Tibial nerve (tissue), 4 donors: ENCODE measurements at regions not wholly inside any gene's neighbourhood (a gene's known extent, or its start where the extent isn't known, plus 50 kb on each side); places are given as distances from the start of the nearest gene placed in this dataset.

Experiments used
- DNase-seq, 2 donors: peaks; one replicate each; pipeline ENCODE4 v3.0.0-alpha.2; 2019; ENCODE audit warnings: low spot score in 2 of 2
- H3K27ac ChIP-seq, 4 donors: fragments of 200-600 bp; sonication (generic) in 3 of 4; one replicate each; pipeline ENCODE4 v1.5.1; 2017 to 2019; ENCODE audit warnings: mild to moderate bottlenecking in 1 of 4
- H3K27me3 ChIP-seq, 2 donors: fragments of 200-600 bp; sonication (generic) in 1 of 2; one replicate each; pipeline versions ENCODE4 v1.5.1 to v1.6.0; 2017 to 2019
- H3K36me3 ChIP-seq, 3 donors: fragments of 200-600 bp; sonication (generic); one replicate each; pipeline ENCODE4 v1.5.1; 2018 to 2019
- H3K4me1 ChIP-seq, 4 donors: fragments of 200-600 bp; sonication (generic) in 3 of 4; one replicate each; pipeline ENCODE4 v1.5.1; 2017 to 2019
- H3K4me3 ChIP-seq, 4 donors: fragments of 200-600 bp; sonication (generic) in 3 of 4; one replicate each; pipeline ENCODE4 v1.5.1; 2017 to 2019; ENCODE audit warnings: mild to moderate bottlenecking in 1 of 4, moderate library complexity in 1 of 4
- H3K9me3 ChIP-seq, 4 donors: fragments of 200-600 bp; sonication (generic) in 3 of 4; one replicate each; pipeline ENCODE4 v1.5.1; 2017 to 2019
- CTCF ChIP-seq, 5 experiments: fragments of 200-600 bp in 3 of 5; fragments of 450-650 bp in 2 of 5; sonication (generic) in 3 of 5; IDR thresholded peaks; one replicate each; pipeline ENCODE4 v1.5.1; 2016 to 2019; ENCODE audit warnings: antibody characterized with exemption in 5 of 5, mild to moderate bottlenecking in 3 of 5, moderate library complexity in 2 of 5
- EP300 ChIP-seq, 2 donors: sonication (generic); formaldehyde crosslinking; IDR thresholded peaks; one replicate each; pipeline ENCODE4 v1.6.1; 2017; ENCODE audit warnings: antibody characterized with exemption in 2 of 2, mild to moderate bottlenecking in 1 of 2
- POLR2A ChIP-seq, 2 donors: fragments of 450-650 bp; IDR thresholded peaks; one replicate each; pipeline ENCODE4 v1.6.1; 2017; ENCODE audit warnings: antibody characterized with exemption in 2 of 2, mild to moderate bottlenecking in 2 of 2, moderate library complexity in 2 of 2
- WGBS, 2 donors: methylation state at CpG; one replicate each; pipeline ENCODE4 v1.1.5; 2018; 5-methylcytosine and 5-hydroxymethylcytosine counted together

GRCh38 chr2:175640655-175641054, 361.4 kb downstream of the LNPK start:
- H3K4me3 ChIP-seq: no peak overlapping the region
- H3K9me3 ChIP-seq: no peaks in the 10 kb centered on the region
- no peak overlapping the region for H3K27ac ChIP-seq
- no peaks in the 10 kb centered on the region for H3K36me3 ChIP-seq
- WGBS, 2 donors: 92 to 93% methylated on average over 2 of the region's 2 CpGs
- no peaks in the 10 kb centered on the region for H3K4me1 ChIP-seq
- TF ChIP-seq POLR2A (IDR thresholded peaks at IDR 0.05) (no peak), EP300 (IDR thresholded peaks at IDR 0.05) (no peak), CTCF (IDR thresholded peaks at IDR 0.05) (no peak)
- no peaks in the 10 kb centered on the region for H3K27me3 ChIP-seq
- no peak for DNase-seq

- WGBS, 2 donors: 58 to 66% methylated on average over 2 of the region's 2 CpGs
- Histone ChIP-seq H3K36me3 (no peaks in the 10 kb centered on the region), H3K27ac (no peak overlapping the region), H3K9me3 (no peaks in the 10 kb centered on the region), H3K4me3 (no peak overlapping the region), H3K4me1 (no peaks in the 10 kb centered on the region), H3K27me3 (no peaks in the 10 kb centered on the region)
- no peak for TF ChIP-seq EP300 (IDR thresholded peaks at IDR 0.05)
- TF ChIP-seq POLR2A (IDR thresholded peaks at IDR 0.05): no peak
- TF ChIP-seq CTCF (IDR thresholded peaks at IDR 0.05): no peak
- DNase-seq: no peak
These were observed 368.8 kb downstream of the LNPK start for GRCh38 chr2:175633227-175633626.

GRCh38 chr2:175631245-175631623, 370.8 kb downstream of the LNPK start:
- Histone ChIP-seq H3K36me3 (no peaks in the 10 kb centered on the region), H3K4me1 (no peaks in the 10 kb centered on the region), H3K9me3 (no peaks in the 10 kb centered on the region), H3K27me3 (no peaks in the 10 kb centered on the region), H3K4me3 (no peak overlapping the region), H3K27ac (no peak overlapping the region)
- TF ChIP-seq CTCF (IDR thresholded peaks at IDR 0.05) (no peak), POLR2A (IDR thresholded peaks at IDR 0.05) (no peak), EP300 (IDR thresholded peaks at IDR 0.05) (no peak)
- no peak for DNase-seq

- Histone ChIP-seq H3K4me3 (no peak overlapping the region), H3K4me1 (no peaks in the 10 kb centered on the region), H3K9me3 (no peaks in the 10 kb centered on the region), H3K36me3 (no peaks in the 10 kb centered on the region), H3K27me3 (no peaks in the 10 kb centered on the region), H3K27ac (no peak overlapping the region)
- WGBS, 2 donors: 62 to 63% methylated on average over 15 of the region's 15 CpGs
- no peak for DNase-seq
- TF ChIP-seq EP300 (IDR thresholded peaks at IDR 0.05): no peak
- no peak for TF ChIP-seq POLR2A (IDR thresholded peaks at IDR 0.05)
- TF ChIP-seq CTCF (IDR thresholded peaks at IDR 0.05): no peak
These were observed 371.5 kb downstream of the LNPK start for GRCh38 chr2:175630280-175631244.

GRCh38 chr2:175628243-175628642, 373.8 kb downstream of the LNPK start:
- no peaks in the 10 kb centered on the region for H3K36me3 ChIP-seq
- no peaks in the 10 kb centered on the region for H3K9me3 ChIP-seq
- H3K27ac ChIP-seq: no peak overlapping the region
- DNase-seq: no peak
- H3K4me3 ChIP-seq: no peak overlapping the region
- no peaks in the 10 kb centered on the region for H3K4me1 ChIP-seq
- TF ChIP-seq CTCF (IDR thresholded peaks at IDR 0.05) (no peak), POLR2A (IDR thresholded peaks at IDR 0.05) (no peak), EP300 (IDR thresholded peaks at IDR 0.05) (no peak)
- no peaks in the 10 kb centered on the region for H3K27me3 ChIP-seq
